HG02870 (cell line): ENCODE measurements at regions not wholly inside any gene's neighbourhood (a gene's known extent, or its start where the extent isn't known, plus 50 kb on each side); places are given as distances from the start of the nearest gene placed in this dataset.
"Not testable (repeated sequence)": the region's sequence is repeated elsewhere in the genome, so short reads cannot be mapped to it uniquely, and the experiment has no call there.

Experiments used
- ATAC-seq: cut with Tn5 transposase; IDR thresholded peaks from one replicate; pipeline ENCODE4 v1.9.1; 2021; ENCODE audit warnings: mild to moderate bottlenecking, moderate library complexity; ENCODE audit not compliant: unreplicated experiment

- no peak for ATAC-seq
These were observed 50.8 kb upstream of the SEL1L start for GRCh38 chr14:81584495-81584894.

DNA sequence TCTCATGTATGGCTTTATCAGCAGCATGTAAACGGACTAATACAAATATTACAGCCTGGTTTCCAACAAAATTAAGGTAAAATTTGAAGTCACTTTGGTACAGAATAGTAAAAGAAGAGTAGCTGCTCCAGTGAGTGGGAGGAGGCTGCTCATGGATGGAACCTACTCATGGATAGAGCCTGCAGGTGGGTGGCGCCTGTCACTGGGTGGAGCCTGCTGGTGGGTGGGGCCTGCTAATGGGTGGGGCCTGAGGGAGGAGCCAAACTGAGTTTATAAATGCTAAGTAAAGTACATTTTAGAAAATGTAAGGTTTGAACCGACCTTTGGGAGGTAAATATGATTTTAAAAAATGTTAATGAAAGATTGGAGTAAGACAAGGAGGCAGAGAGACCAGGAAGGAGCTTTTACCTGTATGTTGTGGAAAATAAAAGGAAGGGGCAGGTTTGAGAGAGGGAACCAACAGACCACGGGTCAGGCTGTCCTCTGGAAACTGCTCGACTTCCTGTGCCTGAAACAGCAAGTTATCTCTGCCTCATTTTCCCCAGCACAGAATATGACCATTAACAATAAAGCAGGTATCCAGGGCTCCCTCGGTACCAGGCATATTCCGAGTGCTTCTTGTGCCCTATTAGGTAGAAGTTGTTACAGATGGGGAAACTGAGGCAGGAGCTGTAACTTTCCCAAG lies 55.9 kb upstream of the SEL1L start:
- no peak for ATAC-seq

DNA sequence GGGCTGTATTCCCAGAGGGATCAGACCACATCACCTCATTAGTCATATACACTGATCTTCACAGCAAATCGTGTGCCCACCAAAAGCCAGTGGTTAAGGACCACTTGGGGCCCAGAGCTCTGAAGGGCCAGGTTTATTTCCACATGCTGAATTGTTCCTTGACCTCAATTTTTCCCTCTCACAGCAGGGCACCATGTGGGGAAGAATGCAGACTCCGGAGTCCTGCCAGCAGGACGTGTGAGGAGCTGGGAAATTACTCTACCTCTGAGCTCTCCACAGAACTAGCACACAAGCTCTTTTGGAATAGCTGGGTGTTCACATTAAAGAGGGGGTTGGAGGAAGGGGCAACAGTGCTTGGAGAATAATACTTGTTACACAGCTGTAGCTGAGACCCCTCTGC lies 57.6 kb upstream of the SEL1L start:
- no peak for ATAC-seq

- no peak for ATAC-seq
These were observed 60.4 kb upstream of the SEL1L start for GRCh38 chr14:81594012-81594411.

DNA sequence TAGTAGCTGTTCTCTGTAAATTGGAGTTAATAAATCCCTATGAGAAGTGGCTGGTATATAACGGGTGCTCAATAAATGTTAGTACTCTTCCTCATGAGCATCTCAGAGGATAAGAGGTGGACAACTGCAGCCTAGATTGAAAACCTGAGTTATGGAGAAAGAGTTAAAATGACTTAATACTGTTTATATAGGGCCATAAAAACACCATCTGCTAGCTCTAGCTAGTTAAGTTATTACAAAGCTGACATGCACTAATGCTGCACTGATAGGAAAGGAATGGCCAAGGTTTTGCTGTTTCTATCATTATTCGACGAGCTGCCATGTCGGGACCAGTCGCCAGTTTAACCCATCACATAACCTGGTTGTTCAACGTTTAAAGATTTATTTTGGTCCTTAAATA lies 72.0 kb upstream of the SEL1L start:
- no peak for ATAC-seq

GRCh38 chr14:81613341-81614045 lies 79.8 kb upstream of the SEL1L start:
- ATAC-seq, result no peak

- not testable (repeated sequence) for ATAC-seq
These were observed 80.6 kb upstream of the SEL1L start for GRCh38 chr14:81614302-81614701.

DNA sequence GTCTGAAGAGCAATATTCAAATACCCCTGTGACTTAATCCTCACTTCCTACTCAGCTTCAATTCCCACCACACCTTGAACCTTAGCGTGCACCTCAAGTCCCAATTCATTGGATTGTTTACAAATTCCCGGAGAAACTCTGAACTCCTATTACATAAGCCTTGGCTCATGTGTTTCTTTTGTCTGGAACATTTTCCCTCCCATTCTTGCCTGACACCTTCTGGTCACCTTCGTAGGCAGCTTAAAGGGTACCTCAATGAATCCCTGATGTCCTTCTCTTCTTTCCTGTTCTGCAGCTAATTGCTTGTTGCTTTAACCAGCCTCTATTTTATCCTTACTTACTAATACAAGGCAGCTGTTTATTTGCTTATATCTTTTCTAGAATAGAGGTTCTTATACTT lies 85.0 kb upstream of the SEL1L start:
- ATAC-seq, result no peak

- ATAC-seq, result no peak
These were observed 86.2 kb upstream of the SEL1L start for GRCh38 chr14:81619816-81620215.

DNA sequence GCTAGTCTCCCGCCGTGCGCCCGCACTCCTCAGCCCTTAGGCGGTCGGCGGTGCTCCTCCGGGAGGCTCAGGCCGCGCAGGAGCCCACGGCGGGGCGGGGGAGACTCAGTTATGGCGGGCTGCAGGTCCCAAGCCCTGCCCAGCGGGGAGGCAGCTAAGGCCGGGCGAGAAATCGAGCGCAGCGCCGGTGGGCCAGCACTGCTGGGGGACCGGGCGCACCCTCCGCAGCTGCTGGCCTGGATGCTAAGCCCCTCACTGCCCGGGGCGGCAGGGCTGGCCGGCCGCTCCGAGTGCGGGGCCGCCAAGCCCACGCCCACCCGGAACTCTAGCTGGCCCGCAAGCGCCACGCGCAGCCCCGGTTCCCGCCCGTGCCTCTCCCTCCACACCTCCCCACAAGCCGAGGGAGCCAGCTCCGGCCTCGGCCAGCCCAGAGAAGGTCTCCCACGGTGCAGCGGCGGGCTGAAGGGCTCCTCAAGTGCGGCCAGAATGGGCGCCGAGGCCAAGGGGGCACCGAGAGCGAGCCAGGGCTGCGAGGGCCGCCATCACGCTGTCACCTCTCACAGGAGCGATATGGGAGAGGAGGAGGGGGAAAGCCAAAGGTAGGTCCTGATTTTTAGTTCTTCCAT lies 90.2 kb upstream of the SEL1L start:
- ATAC-seq, result not testable (repeated sequence)

- ATAC-seq, result no peak
These were observed 91.7 kb upstream of the SEL1L start for GRCh38 chr14:81625343-81625742.

GRCh38 chr14:81632157-81632556 lies 98.5 kb upstream of the SEL1L start:
- ATAC-seq, result no peak

DNA sequence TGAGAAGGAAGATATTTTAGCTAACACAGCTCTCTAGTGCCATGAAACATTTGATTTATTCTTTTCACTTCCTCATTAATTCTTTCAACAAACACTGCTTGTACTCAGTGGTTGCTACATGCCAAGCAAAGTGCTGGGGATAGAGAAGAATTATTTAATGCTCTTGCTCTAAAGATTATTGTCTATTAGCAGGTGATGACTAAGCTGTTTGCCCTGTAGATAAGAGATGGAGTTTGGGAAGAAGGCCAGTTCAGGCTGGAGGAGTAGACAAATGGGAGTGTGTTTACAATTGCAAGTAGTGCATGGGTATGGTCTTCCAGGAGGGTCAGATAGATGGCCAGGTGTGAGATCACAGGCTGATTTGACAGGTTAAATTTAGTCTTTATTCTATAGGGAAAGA lies 99.8 kb upstream of the SEL1L start:
- no peak for ATAC-seq

- ATAC-seq, result no peak
These were observed 104.0 kb upstream of the SEL1L start for GRCh38 chr14:81637639-81638038.

- ATAC-seq, result no peak
These were observed 105.1 kb upstream of the SEL1L start for GRCh38 chr14:81638656-81639280.

DNA sequence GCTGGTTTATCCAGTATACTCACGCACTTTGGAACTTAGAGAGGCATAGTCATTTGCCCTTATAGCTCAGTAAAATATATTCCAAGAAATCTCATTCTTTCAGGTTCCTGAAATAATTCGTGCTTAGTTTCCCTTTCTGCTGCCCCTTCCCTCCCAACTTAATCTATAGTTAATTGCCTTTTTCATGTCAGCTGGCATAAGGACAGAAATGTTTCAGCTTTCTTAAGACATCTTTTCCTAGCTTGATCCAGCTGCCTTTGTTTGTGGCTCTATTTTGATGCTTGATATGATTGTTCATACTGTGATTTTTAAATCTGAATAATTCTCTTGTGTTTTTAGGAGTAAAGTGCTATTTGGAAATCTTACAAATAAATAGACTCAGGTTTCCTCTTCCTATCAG lies 120.0 kb upstream of the SEL1L start:
- ATAC-seq, result no peak

DNA sequence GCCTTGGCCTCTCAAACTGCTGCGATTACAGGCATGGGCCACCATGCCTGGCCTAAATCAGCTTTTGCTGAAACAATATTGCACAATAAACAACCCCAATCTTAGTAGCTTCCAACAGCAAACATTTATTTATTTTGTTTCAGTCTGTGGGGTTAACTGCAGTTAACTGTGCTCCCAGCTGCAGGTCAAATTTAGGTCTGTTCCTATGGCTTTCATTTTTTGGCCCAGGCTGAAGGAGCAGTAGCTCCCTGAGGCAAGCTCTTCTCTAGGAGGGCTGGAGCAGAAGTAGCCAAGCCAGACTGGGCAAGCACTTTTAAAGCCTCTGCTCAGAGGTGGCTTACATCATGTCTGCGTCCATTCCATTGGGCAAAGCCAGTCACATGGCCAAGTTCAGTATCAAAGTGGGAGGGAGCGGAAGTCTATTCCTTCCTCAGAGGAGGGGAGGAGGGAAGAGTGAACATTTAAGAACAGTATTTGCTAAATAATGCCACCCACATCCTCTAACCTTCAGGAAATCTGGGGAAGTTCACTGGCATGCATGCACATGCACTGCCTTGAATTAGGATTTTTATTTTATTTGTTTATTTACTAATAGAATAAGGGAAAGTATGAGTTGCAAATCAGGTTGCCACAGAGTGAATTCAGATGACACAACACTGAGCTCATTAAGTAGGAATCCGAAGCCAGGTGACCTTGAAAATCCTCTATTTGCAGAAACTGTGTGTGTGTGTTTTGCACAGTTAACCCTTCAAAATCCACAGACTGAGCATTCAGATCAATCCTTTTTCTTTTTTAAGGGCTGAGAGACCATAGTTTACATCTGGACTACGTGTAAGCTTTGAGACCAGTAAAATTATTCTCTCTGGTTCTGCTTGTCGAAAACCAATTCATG lies 122.0 kb upstream of the SEL1L start:
- no peak for ATAC-seq

- ATAC-seq, result no peak
These were observed 123.2 kb upstream of the SEL1L start for GRCh38 chr14:81656811-81657210.

GRCh38 chr14:81662066-81662465 lies 128.4 kb upstream of the SEL1L start:
- no peak for ATAC-seq

DNA sequence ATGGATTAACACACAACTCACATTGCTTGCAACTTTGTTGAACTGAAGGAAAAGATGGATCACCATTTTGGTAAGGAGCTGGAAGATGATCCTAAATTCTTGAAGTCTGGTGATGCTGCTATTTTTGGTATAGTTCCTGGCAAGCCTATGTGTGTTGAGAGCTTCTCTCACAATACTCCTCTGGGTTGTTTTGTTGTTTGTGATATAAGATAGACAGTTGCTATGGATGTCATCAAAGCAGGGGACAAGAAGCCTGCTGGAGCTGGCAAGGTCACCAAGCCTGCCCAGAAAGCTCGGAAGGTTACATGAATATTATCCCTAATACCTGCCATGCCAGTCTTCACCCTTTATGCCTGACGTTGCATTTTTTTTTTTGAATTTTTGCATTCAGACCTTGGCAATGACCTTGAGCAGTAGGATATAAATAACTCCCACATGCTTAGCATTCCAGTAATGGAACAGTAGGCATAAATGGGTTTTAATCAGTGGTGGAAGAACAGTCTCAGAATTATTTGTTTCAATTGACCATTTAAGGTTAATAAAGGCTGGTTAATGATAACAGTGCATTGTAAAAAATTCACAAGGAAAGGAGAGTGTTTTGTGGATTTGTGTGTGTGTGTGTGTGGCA lies 129.0 kb upstream of the SEL1L start:
- ATAC-seq, result no peak
